Ovary (tissue), 3 donors: ENCODE measurements at regions not wholly inside any gene's neighbourhood (a gene's known extent, or its start where the extent isn't known, plus 50 kb on each side); places are given as distances from the start of the nearest gene placed in this dataset.

Experiments used
- EP300 ChIP-seq: sonication (generic); formaldehyde crosslinking; IDR thresholded peaks from one replicate; pipeline ENCODE4 v1.6.1; 2017; ENCODE audit warnings: antibody characterized with exemption
- POLR2A ChIP-seq: fragments of 450-650 bp; IDR thresholded peaks from one replicate; pipeline ENCODE4 v1.6.1; 2017; ENCODE audit warnings: antibody characterized with exemption, mild to moderate bottlenecking, moderate library complexity
- TF ChIP-seq, protein P1 (sequence below), 3 donors: fragments of 450-650 bp in 2 of 3; fragments of 200-600 bp in 1 of 3; IDR thresholded peaks; one replicate each; pipeline versions ENCODE4 v1.5.1 to v1.8.0; 2016 to 2022; ENCODE audit warnings: antibody characterized with exemption in 3 of 3, mild to moderate bottlenecking in 1 of 3
- donor health status: DM: no; HTN: no; CAD: no.

DNA sequence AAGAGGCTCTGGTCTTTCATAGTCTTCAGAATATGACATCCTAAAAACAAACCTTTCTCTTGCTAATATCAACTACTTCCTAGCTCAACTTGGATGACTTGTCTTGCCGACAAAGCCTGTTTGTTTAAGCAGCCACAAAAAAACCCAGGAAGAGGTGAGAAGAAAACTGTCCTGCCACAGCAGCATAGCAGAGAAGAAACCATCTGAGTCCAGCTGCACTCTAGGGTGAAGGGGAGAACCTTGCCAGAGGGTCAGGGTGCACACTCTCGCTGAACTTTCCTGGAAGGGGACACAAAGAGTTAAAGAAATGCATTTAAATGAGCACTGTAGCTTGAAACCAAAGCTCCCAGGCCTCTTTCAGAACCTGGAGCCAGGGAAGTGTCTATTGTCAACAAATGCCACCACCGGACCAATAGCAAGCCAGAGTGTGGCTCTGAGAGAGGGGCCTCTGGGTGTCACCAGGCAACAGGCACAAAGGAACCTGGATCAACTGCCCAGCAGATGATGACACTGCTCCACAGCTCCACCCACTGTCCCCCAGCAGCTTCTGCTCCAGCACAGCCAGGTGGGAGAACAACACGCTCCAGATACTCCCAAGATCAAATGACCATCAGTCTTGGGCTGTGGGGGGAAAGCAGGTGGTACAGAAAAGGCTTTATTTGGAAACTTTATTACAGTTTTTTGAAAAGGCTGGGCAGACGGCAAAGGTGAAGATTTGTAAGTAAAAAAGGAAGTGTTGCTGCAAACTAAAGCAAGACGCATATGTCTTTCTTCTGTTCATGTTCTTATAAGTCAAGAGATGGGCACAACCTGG lies 105.7 kb downstream of the RASSF10 start:
- TF ChIP-seq, protein P1, sequence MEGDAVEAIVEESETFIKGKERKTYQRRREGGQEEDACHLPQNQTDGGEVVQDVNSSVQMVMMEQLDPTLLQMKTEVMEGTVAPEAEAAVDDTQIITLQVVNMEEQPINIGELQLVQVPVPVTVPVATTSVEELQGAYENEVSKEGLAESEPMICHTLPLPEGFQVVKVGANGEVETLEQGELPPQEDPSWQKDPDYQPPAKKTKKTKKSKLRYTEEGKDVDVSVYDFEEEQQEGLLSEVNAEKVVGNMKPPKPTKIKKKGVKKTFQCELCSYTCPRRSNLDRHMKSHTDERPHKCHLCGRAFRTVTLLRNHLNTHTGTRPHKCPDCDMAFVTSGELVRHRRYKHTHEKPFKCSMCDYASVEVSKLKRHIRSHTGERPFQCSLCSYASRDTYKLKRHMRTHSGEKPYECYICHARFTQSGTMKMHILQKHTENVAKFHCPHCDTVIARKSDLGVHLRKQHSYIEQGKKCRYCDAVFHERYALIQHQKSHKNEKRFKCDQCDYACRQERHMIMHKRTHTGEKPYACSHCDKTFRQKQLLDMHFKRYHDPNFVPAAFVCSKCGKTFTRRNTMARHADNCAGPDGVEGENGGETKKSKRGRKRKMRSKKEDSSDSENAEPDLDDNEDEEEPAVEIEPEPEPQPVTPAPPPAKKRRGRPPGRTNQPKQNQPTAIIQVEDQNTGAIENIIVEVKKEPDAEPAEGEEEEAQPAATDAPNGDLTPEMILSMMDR (IDR thresholded peaks at IDR 0.05): no peak
- TF ChIP-seq EP300: no peak
- no peak for TF ChIP-seq POLR2A
